HG02588 (cell line): ENCODE measurements at regions not wholly inside any gene's neighbourhood (a gene's known extent, or its start where the extent isn't known, plus 50 kb on each side); places are given as distances from the start of the nearest gene placed in this dataset.
A peak's percentile ranks its signal among the peaks of the same experiment; 100 is the strongest.
"Not testable (repeated sequence)": the region's sequence is repeated elsewhere in the genome, so short reads cannot be mapped to it uniquely, and the experiment has no call there.

Experiments
- ATAC-seq: cut with Tn5 transposase; IDR thresholded peaks from one replicate; pipeline ENCODE4 v1.9.1; 2021; ENCODE audit warnings: mild to moderate bottlenecking, moderate library complexity; ENCODE audit not compliant: unreplicated experiment

DNA sequence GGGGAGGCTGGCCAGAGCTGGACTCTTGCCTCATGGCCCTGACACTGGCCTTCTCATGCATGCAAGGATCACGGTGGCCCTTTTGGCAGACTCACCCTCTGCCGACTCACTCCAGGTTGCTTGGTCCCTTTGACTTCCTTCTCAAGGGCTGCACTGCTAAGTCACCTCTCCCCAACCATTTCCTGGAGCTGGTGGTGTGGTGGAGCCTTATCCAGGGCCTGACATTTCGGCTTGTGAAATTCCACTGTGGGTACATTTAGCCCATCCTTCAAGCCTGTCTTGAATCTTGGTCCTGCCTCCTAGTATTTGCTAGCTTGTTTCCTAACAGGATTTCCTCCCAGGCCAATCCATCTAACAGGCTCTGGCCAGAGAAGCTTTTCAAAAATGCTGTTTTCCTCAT lies 52.6 kb upstream of the JUN start:
- ATAC-seq: no peak

DNA sequence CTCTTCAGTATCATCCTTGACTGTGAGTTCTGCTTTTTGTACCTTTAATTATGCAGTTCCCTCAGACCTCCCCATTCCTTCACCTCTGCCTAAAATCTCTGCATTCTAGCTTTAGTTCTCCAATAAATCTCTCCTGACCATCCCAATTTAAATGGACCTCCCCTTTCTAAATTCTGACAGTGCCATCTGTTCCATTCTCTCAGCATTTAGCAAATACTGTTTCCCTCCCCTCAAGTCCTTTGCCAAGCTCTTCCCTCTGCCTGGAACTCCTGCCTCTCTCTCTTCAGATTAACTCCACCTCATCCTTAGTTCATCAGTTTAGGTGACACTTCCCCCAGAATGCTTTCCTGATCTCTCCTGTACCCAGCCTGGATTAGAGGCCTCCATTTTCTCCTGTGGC lies 54.0 kb upstream of the JUN start:
- ATAC-seq: no peak

DNA sequence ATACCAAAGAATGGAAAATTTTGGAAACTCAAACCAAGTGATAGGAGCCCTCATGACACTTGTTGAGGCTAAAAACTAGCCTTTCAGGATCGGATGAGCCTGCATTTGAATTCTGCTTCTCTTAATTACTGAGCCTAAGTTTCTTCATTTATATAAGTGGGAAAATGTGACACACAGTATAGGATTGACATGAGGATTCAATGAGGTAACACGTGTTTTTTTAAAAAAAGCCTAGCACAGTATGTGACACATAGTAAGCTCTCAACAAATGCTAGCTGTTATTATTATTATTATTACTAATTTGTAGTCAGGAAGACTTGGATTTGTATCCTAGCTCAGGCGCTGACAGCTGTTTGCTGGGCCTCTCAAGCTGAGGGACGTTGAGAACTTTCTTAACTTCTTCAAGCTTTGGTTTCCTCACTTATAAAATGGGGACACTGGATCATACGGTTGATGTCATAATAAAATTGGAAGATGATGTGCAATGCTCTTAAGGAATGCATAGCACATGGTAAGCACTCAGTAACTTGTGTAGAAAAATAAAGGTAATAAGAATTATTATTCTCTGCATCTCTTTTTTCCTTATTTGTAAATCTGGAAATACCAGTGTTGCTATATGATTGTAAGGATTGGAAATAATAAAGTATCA lies 55.4 kb upstream of the JUN start:
- ATAC-seq: no peak

DNA sequence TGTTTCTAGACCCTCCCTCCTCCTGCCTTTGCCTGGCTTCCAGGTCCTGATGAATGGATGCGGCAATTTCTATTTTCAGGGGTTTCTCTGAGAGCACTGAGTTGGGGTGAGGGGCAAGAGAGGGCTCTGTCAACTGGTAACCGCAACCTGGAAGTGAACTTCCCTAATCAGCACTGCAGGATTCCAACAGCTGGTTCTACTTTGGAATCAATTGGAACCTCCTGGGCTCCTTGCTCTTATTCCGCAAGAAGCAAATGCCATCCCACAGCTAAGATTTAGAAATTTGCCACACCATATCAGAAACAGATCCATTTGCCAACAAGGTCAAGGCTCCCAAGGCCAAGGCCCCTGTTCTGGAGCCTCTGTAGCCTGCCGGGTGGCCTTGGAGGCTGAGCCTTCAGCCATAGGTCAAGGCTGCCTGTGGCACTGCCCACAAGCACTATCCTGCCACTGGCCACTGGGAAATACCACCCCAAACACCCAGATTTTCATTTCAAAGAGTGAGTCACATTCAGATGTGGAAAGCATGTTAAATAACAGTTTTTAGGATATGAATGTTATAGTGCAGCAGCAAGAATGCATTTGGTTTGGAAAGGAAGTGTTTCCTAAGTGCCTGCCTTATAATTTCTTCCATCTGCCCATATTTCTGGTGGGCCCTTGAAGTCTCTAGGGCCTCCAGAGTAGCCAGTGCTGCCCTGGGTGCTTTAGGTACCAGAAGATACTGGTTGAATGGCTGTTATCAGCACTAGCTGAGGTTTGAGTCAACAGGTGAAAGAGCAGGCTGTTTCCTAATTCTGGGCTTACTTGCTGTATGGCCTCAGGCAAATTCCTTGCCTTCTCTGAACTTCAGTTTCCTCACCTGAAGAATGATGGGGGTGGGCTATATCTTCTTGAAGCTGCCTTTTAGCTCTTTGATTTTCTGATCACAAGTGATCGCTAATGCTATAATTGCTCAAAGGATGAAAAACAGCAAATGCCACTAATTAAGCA lies 56.3 kb upstream of the JUN start:
- ATAC-seq: no peak

DNA sequence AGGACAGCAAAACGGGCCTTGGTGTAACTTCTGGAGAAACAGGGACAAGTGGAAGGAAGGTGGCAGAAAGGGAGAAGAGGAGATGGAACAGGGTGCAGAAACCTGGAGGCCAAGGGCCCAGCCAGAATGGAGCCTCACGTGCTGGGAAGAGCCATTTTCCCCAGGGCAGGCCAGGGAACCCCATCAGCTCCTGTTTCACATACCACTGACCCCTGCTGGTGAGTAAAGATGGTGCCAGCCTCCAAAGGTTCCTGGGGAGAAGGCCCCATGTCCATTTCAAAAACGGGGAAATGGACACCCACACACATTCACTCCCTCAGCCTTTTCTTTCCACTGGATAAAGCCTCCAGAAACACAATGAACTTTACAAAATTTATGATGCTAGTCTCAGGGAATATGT lies 57.6 kb upstream of the JUN start:
- ATAC-seq: no peak

DNA sequence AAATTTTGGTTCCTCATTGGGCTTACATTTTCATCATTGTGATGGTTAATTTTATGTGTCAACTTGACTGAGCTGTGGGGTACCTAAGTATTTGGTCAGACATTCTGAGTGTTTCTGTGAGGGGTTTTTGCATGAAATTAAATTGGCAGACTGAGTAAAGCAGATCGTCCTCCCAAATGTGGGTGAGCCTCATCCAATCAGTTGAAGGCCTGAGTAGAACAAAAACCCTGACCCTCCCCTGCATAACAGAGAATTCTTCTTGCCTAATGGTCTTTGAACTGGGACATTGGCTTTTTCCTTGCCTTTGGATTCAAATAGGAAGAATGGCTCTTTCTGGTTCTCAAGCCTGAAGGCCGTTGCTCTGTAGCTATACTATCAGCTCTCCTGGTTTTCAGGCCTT lies 59.1 kb upstream of the JUN start:
- no peak for ATAC-seq

DNA sequence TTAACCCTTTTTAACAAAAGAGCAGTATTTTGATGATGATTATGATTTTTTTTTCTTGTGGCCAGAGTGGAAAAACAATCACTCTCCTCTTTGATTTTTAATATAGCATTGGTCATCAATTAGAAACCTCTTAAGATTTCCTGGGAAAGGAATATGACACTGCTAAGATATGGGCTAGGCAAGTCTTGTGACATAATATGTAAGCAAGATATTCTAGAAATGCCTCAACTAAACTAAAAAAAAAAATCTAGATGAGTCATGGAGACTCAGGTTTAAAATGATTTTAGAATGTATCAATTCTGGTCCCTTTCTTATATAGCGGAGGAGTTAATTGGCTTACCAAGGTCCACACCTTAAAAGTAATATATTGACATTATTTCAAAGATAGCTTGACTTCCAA lies 60.3 kb upstream of the JUN start:
- no peak for ATAC-seq

DNA sequence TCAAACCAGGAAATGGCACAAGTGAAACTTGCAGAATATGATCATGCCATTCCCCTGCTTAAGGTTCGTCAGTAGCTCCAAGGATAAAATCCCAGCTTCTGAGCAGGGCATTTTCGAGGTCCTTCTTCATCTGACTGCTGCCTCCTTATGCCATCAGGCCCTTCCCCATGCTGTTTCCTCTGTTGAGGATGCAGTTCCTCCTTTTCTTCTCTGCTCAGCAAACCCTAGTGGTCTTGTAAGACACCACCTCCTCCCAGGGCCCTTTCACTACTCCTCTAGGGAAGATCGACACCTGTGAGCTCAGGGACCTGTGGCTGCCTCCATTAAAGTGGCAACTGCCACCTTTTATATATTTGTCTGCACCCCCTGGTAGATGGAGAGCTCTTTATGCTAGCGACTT lies 62.1 kb upstream of the JUN start:
- no peak for ATAC-seq

DNA sequence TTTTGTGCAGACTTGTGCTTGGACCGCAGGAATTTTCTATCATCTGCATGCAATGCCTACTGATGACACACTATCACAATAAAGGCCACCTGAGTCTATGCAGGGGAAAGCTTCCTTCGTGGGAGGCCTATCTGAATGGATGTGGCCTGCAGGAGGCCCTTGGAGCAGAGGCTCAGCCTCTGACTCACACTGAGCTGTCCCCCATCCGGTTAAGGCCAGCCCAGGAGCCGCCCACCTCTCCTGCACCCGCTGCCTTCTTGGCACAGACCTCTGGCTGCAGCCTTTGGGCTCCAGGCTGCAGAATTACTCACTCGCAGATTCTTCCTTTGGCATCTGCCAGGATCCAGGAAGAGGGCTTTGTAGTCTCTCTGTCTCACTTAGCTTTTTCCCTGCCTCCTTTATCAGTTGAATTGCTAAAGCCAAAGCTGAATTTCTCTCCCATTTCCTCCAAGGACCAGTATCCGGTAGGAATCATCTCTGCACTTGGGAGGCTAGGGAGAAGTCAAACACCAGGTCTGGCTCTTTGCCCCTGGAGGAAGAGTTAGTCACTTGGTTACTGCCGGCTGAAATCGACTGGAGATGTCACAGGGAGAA lies 65.1 kb upstream of the JUN start:
- ATAC-seq: no peak

DNA sequence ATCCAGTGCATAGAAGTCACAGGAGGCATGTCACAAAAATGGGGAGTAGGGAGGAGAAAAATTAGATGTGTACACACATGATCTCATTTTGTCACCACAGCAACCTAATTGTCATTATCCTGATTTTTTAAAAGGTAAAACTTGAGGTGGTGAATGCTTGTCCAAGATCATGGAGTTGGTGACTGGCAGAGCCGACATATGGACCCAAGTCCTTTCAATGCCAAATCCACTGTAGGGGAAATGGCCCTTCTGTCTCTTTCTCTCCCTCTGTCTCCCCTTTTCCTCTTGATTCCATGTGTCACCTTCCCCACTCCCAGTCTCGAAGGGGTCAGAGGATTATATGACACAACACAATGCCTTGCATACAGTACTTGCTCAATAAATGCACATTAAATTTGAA lies 65.7 kb upstream of the JUN start:
- no peak for ATAC-seq

DNA sequence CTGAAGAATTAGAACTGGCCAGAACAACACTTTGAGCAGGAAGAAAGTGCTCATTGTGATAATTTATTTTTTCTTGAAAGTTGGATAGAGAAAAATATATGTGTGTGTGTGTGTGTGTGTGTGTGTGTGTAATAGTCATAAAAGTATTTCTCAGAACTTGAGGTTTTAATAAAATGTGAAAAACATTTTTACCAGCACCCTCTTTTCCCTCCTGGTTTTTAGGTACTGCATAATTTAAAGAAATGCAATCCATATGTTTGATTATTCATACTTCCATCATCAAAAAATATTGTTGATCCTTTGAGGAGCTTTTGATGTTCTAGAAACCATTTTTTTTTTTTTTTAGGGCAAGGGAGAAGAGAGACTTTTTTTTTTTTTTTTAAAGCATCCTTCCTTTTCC lies 66.8 kb upstream of the JUN start:
- ATAC-seq: no peak

DNA sequence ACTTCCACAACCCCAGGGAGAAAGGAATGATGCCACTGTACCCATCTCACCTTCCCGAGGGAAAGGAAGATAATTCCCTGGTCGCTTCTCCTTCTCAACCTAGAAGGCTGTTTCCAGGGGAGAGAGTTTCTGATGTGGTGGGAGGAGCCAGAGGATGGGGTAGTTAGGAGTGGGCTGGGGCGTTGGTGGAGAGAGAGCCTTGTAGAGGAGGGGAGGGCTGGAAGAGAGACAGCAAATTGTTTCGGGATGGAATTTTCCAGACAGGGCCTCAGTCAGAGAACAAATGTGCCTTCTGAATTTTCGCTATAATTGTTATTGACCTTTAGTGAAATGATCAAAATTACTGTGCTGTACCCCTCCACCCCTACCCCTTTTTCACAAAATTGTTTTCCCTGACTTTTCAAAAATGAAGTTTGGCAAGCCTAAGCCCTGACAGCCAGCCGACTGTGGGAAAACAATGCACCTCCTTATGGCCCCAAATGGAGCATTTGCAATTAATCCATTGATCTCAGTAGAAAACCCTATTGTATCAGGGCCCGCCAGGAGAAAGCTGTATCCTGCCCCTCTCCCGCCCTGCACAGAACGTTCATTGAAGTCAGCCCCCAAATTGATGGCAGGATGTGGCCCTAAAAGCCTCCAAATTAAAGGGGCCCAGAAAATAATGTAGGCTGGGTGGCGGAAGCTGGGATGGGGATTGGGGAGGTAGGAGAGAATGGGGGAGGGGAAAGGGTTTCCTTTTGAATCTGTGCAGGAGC lies 69.1 kb upstream of the JUN start:
- no peak for ATAC-seq

DNA sequence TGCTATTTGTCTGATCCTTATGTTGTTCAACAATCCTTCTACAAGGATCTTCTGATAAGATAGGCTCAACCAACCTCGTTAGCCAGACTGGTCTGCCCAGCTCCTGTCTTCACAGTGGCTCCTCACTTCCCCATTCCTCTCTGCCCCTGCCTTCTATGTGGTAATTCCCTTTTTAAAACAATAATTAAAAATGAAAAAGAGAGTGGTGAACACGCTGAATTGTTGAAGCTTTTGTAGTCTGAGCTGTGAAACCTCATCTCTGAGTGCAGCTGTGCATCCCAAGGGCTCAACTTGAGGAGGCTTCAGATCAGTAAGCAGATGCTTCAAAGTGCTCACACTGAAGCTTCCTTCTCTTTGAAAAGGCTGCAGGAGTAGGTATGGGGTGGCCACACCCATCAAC lies 70.7 kb upstream of the JUN start:
- ATAC-seq: no peak

DNA sequence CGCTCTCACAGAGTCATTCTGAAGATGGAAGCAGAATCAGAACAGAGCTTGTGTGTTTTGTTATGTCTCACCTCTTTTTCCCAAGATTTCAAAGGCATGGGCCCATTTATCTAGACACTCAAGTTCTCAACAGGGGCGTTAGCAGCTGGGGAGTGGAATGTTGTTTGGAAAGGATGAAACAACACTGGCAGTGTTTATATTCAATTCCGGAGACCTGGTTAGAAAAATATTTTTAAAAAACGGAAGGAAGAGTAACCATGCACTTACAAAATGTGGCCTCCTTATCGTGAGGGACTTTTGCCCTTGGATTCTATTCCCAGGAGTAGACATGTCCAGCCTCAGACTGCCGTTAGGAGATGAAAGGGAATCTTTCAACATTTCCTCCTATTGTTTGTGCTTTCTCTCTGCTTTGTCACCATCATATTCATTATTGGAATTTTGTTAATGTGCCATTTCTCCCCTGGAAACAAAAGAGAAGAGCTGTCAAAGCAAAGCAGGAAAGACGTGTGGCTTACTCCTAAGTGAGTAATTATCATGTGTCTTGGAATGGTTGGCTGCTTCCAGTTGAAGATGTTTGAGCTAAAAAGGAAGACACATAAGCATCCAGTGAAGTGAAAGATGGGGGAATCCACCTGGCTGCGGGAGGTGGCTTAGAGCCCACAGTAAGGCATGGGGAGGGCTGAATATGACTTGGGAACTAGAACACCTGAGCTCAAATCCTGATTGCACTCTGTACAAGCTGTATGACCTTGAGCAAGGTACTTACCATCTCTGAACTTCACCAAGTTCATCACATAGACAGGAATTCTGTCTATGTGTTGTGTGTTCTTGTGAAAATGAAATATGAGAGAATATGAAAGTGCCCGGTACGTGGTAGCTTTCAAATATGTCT lies 71.7 kb upstream of the JUN start:
- no peak for ATAC-seq

DNA sequence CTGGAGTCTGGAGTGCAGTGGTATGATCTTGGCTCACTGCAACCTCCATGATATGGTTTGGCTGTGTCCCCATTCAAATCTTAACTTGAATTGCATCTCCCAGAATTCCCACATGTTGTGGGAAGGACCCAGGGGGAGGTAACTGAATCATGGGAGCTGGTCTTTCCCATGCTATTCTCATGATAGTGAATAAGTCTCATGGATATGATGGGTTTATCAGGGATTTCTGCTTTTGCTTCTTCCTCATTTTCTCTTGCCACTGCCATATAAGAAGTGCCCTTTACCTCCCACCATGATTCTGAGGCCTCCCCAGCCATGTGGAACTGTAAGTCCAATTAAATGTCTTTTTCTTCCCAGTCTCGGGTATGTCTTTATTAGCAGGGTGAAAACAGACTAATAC lies 72.4 kb upstream of the JUN start:
- ATAC-seq: not testable (repeated sequence)

DNA sequence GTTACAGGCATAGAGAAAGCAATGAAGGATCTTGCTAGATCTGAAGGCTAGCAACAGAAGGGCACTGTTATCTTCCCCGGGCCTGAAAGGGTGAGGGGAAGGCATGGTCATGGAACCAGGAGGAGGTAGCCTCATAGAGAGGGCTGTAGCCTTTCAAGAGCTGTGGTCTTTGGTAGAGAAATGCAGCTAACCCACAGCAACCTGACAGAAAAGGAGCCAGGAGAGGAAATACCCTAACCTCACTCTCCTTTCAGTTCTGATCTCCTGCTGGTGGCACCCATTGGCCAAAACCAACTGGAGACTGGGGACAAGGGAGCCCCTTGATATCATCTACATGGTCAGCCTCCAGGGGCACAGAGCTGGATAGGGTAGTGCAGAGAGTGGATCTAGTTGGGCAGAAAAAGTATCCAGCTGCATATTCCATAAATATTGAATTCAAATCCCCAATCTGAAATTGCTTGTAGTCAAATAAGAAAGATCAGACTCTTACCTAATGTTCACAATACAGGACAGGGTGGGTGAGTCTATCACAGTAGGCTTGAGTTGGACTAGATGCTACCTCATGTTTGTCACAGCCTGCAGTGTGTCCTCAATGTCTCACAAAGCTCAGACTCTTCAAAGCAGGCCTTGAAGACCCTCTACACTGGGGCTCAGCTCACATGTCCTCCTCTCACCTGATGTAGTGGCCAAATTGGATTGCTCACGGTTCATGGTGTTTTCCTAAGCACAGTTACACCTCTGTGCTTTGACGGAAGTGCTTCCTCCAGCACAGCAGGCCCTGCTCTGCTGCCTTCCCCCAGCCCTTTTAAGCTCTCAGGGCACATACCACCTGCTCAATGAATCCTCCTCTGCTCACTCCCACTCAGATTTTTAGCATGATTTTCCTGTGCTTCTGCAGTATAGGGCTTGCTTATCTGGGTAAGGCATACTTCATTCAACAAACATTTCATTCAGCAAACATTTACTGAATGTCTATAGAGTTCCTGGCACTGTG lies 74.1 kb upstream of the JUN start:
- ATAC-seq: peak; percentile 91

DNA sequence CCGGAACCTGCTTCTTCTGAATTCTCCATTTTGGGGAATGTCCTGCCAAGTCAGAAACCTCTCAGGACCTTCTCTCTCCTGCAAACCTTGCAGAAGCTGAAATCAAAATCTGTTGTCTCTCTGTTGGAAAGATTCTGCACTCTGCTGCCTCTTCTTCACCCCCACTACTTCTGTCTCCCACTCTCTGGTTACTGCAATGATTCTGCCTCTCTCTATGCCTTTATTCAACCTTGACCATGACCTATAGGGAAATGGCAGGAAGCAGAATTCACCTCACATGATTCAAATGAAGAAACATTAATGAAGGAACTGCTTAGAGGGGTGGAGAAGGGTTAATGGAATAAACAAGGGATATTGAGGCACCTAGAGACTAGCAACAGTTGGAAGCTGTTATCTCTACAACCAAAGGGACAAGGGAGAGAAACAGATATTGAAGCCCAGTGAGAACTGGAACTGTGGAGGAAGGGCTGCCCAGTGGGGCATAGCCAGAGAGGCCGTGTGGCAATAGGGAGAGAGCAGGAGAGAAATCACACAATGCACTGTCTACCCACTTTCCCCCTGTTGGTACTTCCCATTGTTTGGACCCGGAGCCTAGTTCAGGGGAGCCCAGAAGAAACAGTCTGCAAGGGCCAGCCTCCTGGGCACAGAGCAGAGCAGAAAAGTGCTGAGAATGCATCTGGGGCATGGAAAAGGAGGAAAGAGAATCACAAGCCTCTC lies 76.1 kb upstream of the JUN start:
- ATAC-seq: no peak

DNA sequence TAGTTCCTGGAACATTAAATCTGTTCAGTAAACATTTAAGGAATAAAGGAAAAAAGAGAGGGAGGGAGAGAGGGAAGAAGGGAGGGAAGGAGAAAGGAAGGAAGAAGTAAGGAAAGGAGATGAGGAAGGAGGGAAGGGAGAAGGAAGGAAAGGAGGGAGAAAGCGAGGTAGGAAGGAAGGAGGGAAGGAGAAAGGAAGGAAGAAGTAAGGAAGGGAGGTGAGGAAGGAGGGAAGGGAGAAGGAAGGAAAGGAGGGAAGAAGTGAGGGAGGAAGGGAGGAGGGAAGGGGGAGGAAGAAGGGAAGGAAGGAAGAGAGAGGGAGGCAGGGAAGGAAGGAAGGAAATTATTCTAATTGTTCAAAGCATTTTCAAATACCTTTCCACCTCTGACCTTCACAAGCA lies 77.2 kb upstream of the JUN start:
- ATAC-seq: no peak
